ENCODE measurements at regions not wholly inside any gene's neighbourhood (a gene's known extent, or its start where the extent isn't known, plus 50 kb on each side); places are given as distances from the start of the nearest gene placed in this dataset.

DNA sequence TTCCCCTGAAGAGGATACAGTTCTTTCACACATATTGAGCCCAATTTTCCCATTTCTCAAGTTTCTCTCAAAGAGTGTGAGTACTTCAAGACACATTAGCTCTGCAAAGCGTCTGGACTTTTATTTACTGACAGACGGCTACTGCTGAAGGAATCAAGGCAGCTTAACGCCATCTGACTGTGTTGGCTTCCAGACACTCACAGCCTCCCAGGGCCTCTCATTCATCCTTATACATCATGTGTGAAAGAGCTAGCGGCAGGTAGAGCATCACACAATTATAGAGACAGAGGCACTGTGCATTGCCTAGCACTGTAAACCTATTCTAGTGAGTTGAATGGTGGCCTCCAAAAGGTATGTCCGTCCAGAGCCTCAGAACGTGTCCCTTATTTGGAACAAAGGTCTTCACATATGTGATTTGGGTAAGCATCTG is 284.1 kb upstream of the STT3B start:
- TF ChIP-seq, protein P1, sequence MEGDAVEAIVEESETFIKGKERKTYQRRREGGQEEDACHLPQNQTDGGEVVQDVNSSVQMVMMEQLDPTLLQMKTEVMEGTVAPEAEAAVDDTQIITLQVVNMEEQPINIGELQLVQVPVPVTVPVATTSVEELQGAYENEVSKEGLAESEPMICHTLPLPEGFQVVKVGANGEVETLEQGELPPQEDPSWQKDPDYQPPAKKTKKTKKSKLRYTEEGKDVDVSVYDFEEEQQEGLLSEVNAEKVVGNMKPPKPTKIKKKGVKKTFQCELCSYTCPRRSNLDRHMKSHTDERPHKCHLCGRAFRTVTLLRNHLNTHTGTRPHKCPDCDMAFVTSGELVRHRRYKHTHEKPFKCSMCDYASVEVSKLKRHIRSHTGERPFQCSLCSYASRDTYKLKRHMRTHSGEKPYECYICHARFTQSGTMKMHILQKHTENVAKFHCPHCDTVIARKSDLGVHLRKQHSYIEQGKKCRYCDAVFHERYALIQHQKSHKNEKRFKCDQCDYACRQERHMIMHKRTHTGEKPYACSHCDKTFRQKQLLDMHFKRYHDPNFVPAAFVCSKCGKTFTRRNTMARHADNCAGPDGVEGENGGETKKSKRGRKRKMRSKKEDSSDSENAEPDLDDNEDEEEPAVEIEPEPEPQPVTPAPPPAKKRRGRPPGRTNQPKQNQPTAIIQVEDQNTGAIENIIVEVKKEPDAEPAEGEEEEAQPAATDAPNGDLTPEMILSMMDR (IDR thresholded peaks at IDR 0.05) = no peak
- TF ChIP-seq POLR2A (IDR thresholded peaks at IDR 0.05) = no peak
